Panc1 (cell line): ENCODE measurements at regions not wholly inside any gene's neighbourhood (a gene's known extent, or its start where the extent isn't known, plus 50 kb on each side); places are given as distances from the start of the nearest gene placed in this dataset.

Experiments used
- ATAC-seq: fragments of 200-7000 bp; cut with Tn5 transposase; 2 replicates; pipeline ENCODE4 v1.9.1; 2020; ENCODE audit warnings: mild to moderate bottlenecking, moderate library complexity
- BruUV-seq: library from RNA; stranded (reverse); fragments of 400-500 nt; replicated peaks from 2 replicates; lab custom pipeline; 2021; lab: Mats Ljungman, UMichigan
- CTCF ChIA-PET: fragments of 300-600 bp; sonication (Branson Sonifier 250); formaldehyde crosslinking; loops from one replicate; lab custom pipeline; 2022; ENCODE audit warnings: antibody characterized with exemption; lab: Charles Lee
- POLR2A ChIA-PET: fragments of 300-600 bp; sonication (Branson Sonifier 250); formaldehyde crosslinking; loops from one replicate; lab custom pipeline; 2022; ENCODE audit warnings: antibody characterized with exemption; lab: Charles Lee
- DNase-seq: peaks from one replicate; pipeline ENCODE4 v3.0.0-alpha.2; 2010; ENCODE audit warnings: low read depth, low spot score
- H3K27ac ChIP-seq: 2 replicates; pipeline ENCODE4 v1.5.1; 2011; ENCODE audit warnings: mild to moderate bottlenecking, low read length, inconsistent platforms
- H3K27me3 ChIP-seq: fragments of 200-500 bp; sonication (Bioruptor generic); 2 replicates; pipeline ENCODE4 v1.6.0; 2014; ENCODE audit warnings: low read length, inconsistent platforms; ENCODE audit not compliant: control insufficient read depth, insufficient read depth
- H3K36me3 ChIP-seq: fragments of 200-500 bp; sonication (Bioruptor generic); 2 replicates; pipeline ENCODE4 v1.5.1; 2014; ENCODE audit warnings: inconsistent platforms, mild to moderate bottlenecking, low read length, moderate library complexity; ENCODE audit not compliant: control insufficient read depth, insufficient read depth
- H3K4me1 ChIP-seq: 2 replicates; pipeline ENCODE4 v1.5.1; 2011; ENCODE audit warnings: inconsistent platforms, mild to moderate bottlenecking, low read length, moderate library complexity; ENCODE audit not compliant: control insufficient read depth, insufficient read depth
- H3K4me3 ChIP-seq, 2 experiments: 2 replicates each; pipeline ENCODE4 v1.5.1; 2011 to 2012; ENCODE audit warnings: low read depth in 2 of 2, low read length in 2 of 2, mild to moderate bottlenecking in 2 of 2, inconsistent platforms in 1 of 2, moderate library complexity in 1 of 2
- H3K9me3 ChIP-seq: fragments of 200-500 bp; sonication (Bioruptor generic); 2 replicates; pipeline ENCODE4 v1.5.1; 2014; ENCODE audit warnings: low read depth, mild to moderate bottlenecking, inconsistent platforms, low read length, moderate library complexity; ENCODE audit not compliant: control insufficient read depth, insufficient read depth
- CTCF ChIP-seq: fragments of 450-650 bp; IDR thresholded peaks from 2 replicates; pipeline ENCODE4 v1.5.1; 2017; ENCODE audit warnings: mild to moderate bottlenecking
- POLR2AphosphoS5 ChIP-seq: IDR thresholded peaks from 2 replicates; pipeline ENCODE4 v1.6.1; 2012; ENCODE audit warnings: mild to moderate bottlenecking, low read depth, low read length, moderate library complexity
- SIN3A ChIP-seq: IDR thresholded peaks from 2 replicates; pipeline ENCODE4 v1.6.1; 2012; ENCODE audit warnings: low read depth, mild to moderate bottlenecking, low read length, moderate library complexity, borderline replicate concordance; ENCODE audit not compliant: insufficient read depth
- TCF7L2 ChIP-seq: IDR thresholded peaks from 2 replicates; pipeline ENCODE4 v1.6.1; 2011; ENCODE audit warnings: mild to moderate bottlenecking, low read depth, low read length, inconsistent platforms
- in situ Hi-C: cut with HindIII; loops from 2 replicates; pipeline ENCODE4 v1.10.0; 2016; ENCODE audit warnings: low sequenced_read_pairs, low pct_unique_long_range_greater_than_20kb
- intact Hi-C: fragments of 100-400 bp; cut with micrococcal nuclease; formaldehyde crosslinking; loops from one replicate; pipeline ENCODE4 v1.10.0; 2022; ENCODE audit not compliant: unreplicated experiment
- TF ChIP-seq, protein P1 (sequence below), 2 experiments: IDR thresholded peaks; 2 replicates each; pipeline ENCODE4 v1.6.1; 2011 to 2012; ENCODE audit warnings: low read depth in 2 of 2, control low read depth in 1 of 2, low read length in 1 of 2, mild to moderate bottlenecking in 1 of 2, moderate library complexity in 1 of 2; ENCODE audit not compliant: insufficient read depth in 1 of 2

DNA sequence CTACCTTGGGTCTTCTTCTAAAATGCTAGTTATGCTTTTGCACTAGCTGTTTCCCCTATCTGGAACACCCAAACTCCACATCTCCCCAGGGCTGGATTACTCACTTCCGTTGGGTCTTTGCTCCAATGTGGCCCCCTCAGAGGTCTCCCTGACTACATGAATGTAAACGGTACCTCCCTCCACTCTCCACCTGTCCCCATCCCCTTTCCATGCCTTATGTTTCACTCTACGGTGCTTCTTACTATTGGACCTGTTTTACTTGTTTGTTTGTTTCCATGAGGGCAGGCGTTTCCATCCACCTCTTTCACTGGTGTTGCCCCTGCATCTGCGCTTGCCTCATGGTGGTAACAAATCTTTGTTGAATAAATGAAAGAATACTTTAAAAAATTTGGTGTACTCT, 256.4 kb downstream of the SNAPC1 start:
- Histone ChIP-seq H3K4me1 (no peaks in the 10 kb centered on the region), H3K27me3 (no peaks in the 10 kb centered on the region), H3K36me3 (no peaks in the 10 kb centered on the region), H3K9me3 (no peaks in the 10 kb centered on the region), H3K4me3 (no peak overlapping the region), H3K27ac (no peak overlapping the region)
- POLR2A ChIA-PET = no interaction called here
- no TSS peak for BruUV-seq
- no peak for DNase-seq
- intact Hi-C loops = no loop called here
- no peak for TF ChIP-seq CTCF
- TF ChIP-seq TCF7L2 = no peak
- TF ChIP-seq, protein P1, sequence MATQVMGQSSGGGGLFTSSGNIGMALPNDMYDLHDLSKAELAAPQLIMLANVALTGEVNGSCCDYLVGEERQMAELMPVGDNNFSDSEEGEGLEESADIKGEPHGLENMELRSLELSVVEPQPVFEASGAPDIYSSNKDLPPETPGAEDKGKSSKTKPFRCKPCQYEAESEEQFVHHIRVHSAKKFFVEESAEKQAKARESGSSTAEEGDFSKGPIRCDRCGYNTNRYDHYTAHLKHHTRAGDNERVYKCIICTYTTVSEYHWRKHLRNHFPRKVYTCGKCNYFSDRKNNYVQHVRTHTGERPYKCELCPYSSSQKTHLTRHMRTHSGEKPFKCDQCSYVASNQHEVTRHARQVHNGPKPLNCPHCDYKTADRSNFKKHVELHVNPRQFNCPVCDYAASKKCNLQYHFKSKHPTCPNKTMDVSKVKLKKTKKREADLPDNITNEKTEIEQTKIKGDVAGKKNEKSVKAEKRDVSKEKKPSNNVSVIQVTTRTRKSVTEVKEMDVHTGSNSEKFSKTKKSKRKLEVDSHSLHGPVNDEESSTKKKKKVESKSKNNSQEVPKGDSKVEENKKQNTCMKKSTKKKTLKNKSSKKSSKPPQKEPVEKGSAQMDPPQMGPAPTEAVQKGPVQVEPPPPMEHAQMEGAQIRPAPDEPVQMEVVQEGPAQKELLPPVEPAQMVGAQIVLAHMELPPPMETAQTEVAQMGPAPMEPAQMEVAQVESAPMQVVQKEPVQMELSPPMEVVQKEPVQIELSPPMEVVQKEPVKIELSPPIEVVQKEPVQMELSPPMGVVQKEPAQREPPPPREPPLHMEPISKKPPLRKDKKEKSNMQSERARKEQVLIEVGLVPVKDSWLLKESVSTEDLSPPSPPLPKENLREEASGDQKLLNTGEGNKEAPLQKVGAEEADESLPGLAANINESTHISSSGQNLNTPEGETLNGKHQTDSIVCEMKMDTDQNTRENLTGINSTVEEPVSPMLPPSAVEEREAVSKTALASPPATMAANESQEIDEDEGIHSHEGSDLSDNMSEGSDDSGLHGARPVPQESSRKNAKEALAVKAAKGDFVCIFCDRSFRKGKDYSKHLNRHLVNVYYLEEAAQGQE (IDR thresholded peaks at IDR 0.05; ENCODE audit: insufficient read depth in 1 of 2, low read depth in 2 of 2, low read length in 1 of 2) = no peak
- TF ChIP-seq SIN3A = no peak
- TF ChIP-seq POLR2AphosphoS5 = no peak
- in situ Hi-C loops = no loop called here
- ATAC-seq = no peak
- CTCF ChIA-PET = no interaction called here

- Histone ChIP-seq H3K27ac (no peak overlapping the region), H3K4me1 (no peaks in the 10 kb centered on the region), H3K27me3 (no peaks in the 10 kb centered on the region), H3K36me3 (no peaks in the 10 kb centered on the region), H3K9me3 (no peaks in the 10 kb centered on the region), H3K4me3 (no peak overlapping the region)
- no peak for ATAC-seq
- no TSS peak for BruUV-seq
- intact Hi-C loops (no loop called here), in situ Hi-C loops (no loop called here)
- CTCF ChIA-PET = no interaction called here
- DNase-seq = no peak
- POLR2A ChIA-PET = no interaction called here
- TF ChIP-seq SIN3A = no peak
- no peak for TF ChIP-seq POLR2AphosphoS5
- TF ChIP-seq CTCF = no peak
- no peak for TF ChIP-seq TCF7L2
- TF ChIP-seq, protein P1 (IDR thresholded peaks at IDR 0.05; ENCODE audit: insufficient read depth in 1 of 2, low read depth in 2 of 2, low read length in 1 of 2) = no peak
Observed at GRCh38 chr14:62027958-62028357, 265.7 kb downstream of the SNAPC1 start.
